COLO668 (cell line): ENCODE measurements at regions not wholly inside any gene's neighbourhood (a gene's known extent, or its start where the extent isn't known, plus 50 kb on each side); places are given as distances from the start of the nearest gene placed in this dataset.

Experiments
- DNase-seq: peaks from one replicate; lab custom pipeline; 2025; ENCODE audit not compliant: unreplicated experiment; lab: John Stamatoyannopoulos, UW

DNA sequence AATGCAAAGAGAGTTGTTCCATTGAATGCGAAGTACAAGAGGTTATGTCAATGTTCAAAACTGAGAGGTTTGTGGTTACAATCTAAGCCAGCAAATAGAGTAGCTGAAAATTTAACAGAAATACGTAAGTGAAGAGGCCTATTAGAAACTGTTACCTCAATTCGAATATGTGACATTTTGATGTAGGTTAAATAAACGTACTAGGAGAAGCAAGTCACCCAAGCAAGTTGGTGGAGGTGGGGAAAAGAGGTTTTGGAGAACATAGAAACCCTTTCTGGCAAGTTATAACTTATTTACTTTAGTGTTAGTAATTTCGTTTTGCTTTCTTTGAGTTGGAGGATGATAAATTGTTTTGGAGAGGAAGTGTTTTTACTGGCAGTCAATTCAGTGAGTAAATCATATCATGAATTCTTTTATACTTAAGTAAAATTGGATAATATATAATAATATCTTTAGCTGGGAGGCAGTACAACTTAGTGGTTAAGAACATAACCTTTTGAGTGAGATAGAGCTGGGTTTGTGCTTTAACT lies 91.2 kb upstream of the NAALADL2 start:
- DNase-seq, result no peak

DNA sequence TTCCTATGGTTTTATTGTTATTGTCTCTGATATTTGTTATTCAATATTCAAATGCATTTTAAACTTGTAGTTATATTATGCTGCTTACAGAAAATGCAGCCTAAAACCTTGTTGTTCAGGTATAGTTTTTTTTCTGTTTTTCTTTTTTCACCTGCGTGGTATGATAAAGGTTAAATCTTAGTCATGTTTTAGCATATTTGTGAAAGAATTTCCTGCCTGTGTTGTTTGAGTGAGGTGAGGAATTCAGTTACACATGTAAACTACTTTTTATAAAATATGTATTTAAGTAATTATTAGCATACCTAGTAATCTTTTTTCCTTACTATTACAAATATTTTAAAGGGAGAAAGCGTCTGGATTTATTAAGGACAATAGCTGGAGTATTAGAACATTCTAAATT lies 90.0 kb upstream of the NAALADL2 start:
- no peak for DNase-seq

- DNase-seq, result no peak
Observed at GRCh38 chr3:174775603-174776002, 83.5 kb upstream of the NAALADL2 start.

DNA sequence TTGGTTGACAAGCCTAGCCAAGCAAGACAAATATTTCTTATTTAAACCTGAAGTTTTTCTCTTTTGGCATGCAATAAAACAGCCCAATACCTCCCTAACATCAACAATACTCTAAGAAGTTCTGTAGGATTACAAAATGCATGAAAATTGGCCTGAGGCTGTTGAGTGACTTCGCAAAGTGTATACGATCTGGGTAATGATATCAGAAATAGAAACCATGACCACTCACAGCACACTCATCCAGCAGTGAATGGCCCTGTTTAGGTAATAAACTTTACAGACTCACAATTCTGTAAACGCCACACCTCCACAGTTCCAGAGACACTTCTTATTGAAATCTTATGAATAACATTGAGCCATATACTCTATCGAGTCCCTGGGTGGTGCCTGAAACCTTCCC lies 83.0 kb upstream of the NAALADL2 start:
- DNase-seq, result no peak

DNA sequence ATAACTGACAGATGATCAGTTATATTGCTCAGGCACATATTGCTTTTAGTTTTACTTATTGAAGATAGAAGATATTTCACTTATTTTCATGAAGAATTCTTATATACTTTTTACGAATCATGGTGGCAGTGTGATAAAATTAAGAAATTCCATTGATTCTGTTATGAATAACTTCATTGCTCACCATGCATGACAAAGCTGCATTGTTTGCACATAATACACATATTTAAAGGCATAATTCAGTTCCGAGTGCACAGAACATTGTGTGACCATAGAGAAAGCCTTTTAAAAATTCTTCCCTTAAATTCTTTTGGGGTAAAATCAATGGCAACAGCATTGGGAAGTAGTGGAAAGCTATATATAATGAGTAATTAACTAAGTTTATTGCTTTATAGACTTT lies 82.5 kb upstream of the NAALADL2 start:
- no peak for DNase-seq

DNA sequence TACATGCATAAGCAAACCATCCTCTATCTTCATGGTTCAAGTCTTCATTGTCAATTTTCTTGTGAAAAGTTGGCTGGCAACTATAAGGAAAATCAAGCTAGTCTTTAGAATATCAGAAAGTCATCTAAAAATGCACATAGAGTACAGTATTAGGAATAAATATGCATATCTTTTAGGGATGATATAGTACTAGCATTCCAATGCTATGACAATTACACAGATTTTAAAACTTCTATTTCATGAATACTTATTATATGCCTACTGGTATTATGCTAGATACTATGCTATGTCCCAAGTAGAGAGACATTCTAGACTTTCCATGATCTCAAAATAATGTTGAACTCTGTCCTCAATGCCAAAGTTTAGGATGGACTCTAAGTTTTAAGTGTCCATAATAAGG lies 81.3 kb upstream of the NAALADL2 start:
- no peak for DNase-seq

GRCh38 chr3:174783502-174783901 lies 75.6 kb upstream of the NAALADL2 start:
- no peak for DNase-seq

DNA sequence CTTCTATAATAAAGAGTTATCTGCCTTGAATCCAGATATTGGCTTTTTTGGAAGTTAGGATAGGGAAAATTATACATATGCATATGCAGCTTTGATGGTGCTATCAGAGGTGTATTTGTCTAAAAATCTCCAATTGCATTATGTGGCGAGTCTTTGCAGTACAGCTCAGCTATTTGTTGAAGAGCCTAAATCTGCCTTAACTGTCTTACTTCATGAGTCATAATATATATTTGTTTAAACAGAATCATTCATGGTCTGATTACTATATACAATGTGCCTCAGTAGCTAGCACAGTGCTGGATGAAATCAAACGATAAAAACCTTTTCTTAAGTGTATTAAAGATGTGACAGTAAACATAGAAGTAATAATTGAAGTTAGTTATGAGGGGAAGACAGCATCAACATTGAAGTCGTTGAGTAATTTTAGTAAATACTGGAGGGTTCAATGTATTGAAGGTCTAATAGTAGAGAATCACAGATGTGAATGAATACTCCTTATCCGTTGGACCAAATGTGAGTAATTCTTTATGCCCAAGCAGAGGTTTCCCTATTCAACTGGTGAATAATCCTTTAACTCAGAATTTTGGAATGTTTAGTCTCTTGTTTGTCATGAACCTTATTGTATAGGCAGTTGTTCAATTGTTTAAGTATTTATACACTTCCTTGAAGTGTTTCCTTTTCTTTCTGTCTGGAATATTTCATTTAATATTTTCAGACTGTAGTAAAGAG lies 74.8 kb upstream of the NAALADL2 start:
- no peak for DNase-seq

GRCh38 chr3:174786825-174787224 lies 72.3 kb upstream of the NAALADL2 start:
- no peak for DNase-seq

- DNase-seq, result no peak
Observed at GRCh38 chr3:174791161-174791560, 68.0 kb upstream of the NAALADL2 start.

- DNase-seq, result no peak
Observed at GRCh38 chr3:174792864-174793263, 66.3 kb upstream of the NAALADL2 start.
